DOHH2 (cell line): ENCODE measurements at regions not wholly inside any gene's neighbourhood (a gene's known extent, or its start where the extent isn't known, plus 50 kb on each side); places are given as distances from the start of the nearest gene placed in this dataset.

ENCODE experiments used
- CTCF ChIP-seq: fragments of 200-600 bp; sonication (generic); IDR thresholded peaks from one replicate; pipeline ENCODE4 v1.5.1; 2014; ENCODE audit warnings: antibody characterized with exemption, mild to moderate bottlenecking, low read depth, low read length; ENCODE audit not compliant: poor library complexity, severe bottlenecking
- EZH2phosphoT487 ChIP-seq: fragments of 200-600 bp; sonication (generic); IDR thresholded peaks from 2 replicates; pipeline ENCODE4 v1.6.1; 2017; ENCODE audit warnings: borderline replicate concordance, mild to moderate bottlenecking, antibody characterized with exemption, low read length, moderate library complexity, mixed read lengths

GRCh38 chr13:50684366-50684765, 159.1 kb downstream of the DLEU7 start:
- TF ChIP-seq CTCF = no peak
- no peak for TF ChIP-seq EZH2phosphoT487
